ENCODE measurements at regions not wholly inside any gene's neighbourhood (a gene's known extent, or its start where the extent isn't known, plus 50 kb on each side); places are given as distances from the start of the nearest gene placed in this dataset.

GRCh38 chr7:12814828-12815227 lies 127.4 kb downstream of the ARL4A start:
- Histone ChIP-seq H3K36me3 (no peaks in the 10 kb centered on the region), H3K27me3 (no peaks in the 10 kb centered on the region), H3K9me3 (no peaks in the 10 kb centered on the region), H3K4me1 (no peaks in the 10 kb centered on the region), H3K4me3 (no peak overlapping the region), H3K27ac (no peak overlapping the region)
- intact Hi-C loops (cut with DNase I), result no loop called here
- no peak for DNase-seq
- no peak for TF ChIP-seq EP300 (IDR thresholded peaks at IDR 0.05)
- no peak for TF ChIP-seq POLR2A (IDR thresholded peaks at IDR 0.05)
- no peak for TF ChIP-seq POLR2AphosphoS5 (IDR thresholded peaks at IDR 0.05)

- no peak for DNase-seq
- Histone ChIP-seq H3K9me3 (no peaks in the 10 kb centered on the region), H3K36me3 (no peaks in the 10 kb centered on the region), H3K4me3 (no peak overlapping the region), H3K27ac (no peak overlapping the region), H3K27me3 (no peaks in the 10 kb centered on the region), H3K4me1 (no peaks in the 10 kb centered on the region)
- TF ChIP-seq POLR2A (IDR thresholded peaks at IDR 0.05) (no peak), EP300 (IDR thresholded peaks at IDR 0.05) (no peak), CTCF (IDR thresholded peaks at IDR 0.05) (no peak), POLR2AphosphoS5 (IDR thresholded peaks at IDR 0.05) (no peak)
- intact Hi-C loops (cut with DNase I), result no loop called here
- 89 to 90% methylated on average over 4 of the region's 4 CpGs for WGBS, 2 donors
These were observed 128.0 kb downstream of the ARL4A start for GRCh38 chr7:12815426-12815825.

- Histone ChIP-seq H3K4me1 (no peaks in the 10 kb centered on the region), H3K36me3 (no peaks in the 10 kb centered on the region), H3K27me3 (no peaks in the 10 kb centered on the region), H3K4me3 (no peak overlapping the region), H3K9me3 (no peaks in the 10 kb centered on the region), H3K27ac (no peak overlapping the region)
- intact Hi-C loops (cut with DNase I), result no loop called here
- no peak for DNase-seq
- TF ChIP-seq EP300 (IDR thresholded peaks at IDR 0.05), result no peak
- TF ChIP-seq POLR2A (IDR thresholded peaks at IDR 0.05), result no peak
- no peak for TF ChIP-seq POLR2AphosphoS5 (IDR thresholded peaks at IDR 0.05)
These were observed 128.4 kb downstream of the ARL4A start for GRCh38 chr7:12815871-12816270.

- Histone ChIP-seq H3K27me3 (no peaks in the 10 kb centered on the region), H3K9me3 (no peaks in the 10 kb centered on the region), H3K36me3 (no peaks in the 10 kb centered on the region), H3K4me1 (no peaks in the 10 kb centered on the region), H3K27ac (no peak overlapping the region), H3K4me3 (no peak overlapping the region)
- DNase-seq, result no peak
- WGBS, 2 donors, result 62 to 76% methylated on average over 3 of the region's 3 CpGs
- intact Hi-C loops (cut with DNase I), result no loop called here
- TF ChIP-seq EP300 (IDR thresholded peaks at IDR 0.05) (no peak), CTCF (IDR thresholded peaks at IDR 0.05) (no peak), POLR2A (IDR thresholded peaks at IDR 0.05) (no peak), POLR2AphosphoS5 (IDR thresholded peaks at IDR 0.05) (no peak)
These were observed 133.3 kb downstream of the ARL4A start for GRCh38 chr7:12820777-12821176.

- H3K27me3 ChIP-seq, result no peaks in the 10 kb centered on the region
- no peaks in the 10 kb centered on the region for H3K36me3 ChIP-seq
- 52 to 62% methylated on average over 2 of the region's 2 CpGs for WGBS, 2 donors
- no peaks in the 10 kb centered on the region for H3K9me3 ChIP-seq
- no peak overlapping the region for H3K27ac ChIP-seq
- intact Hi-C loops (cut with DNase I), result no loop called here
- H3K4me1 ChIP-seq, result no peaks in the 10 kb centered on the region
- TF ChIP-seq POLR2AphosphoS5 (IDR thresholded peaks at IDR 0.05), result no peak
- TF ChIP-seq CTCF (IDR thresholded peaks at IDR 0.05), result no peak
- no peak for TF ChIP-seq EP300 (IDR thresholded peaks at IDR 0.05)
- no peak for TF ChIP-seq POLR2A (IDR thresholded peaks at IDR 0.05)
- H3K4me3 ChIP-seq, result no peak overlapping the region
- DNase-seq, result no peak
These were observed 134.3 kb downstream of the ARL4A start for GRCh38 chr7:12821746-12822145.

- 68 to 80% methylated on average over 1 of the region's 1 CpG for WGBS, 2 donors
- no peak for DNase-seq
- TF ChIP-seq POLR2A (IDR thresholded peaks at IDR 0.05) (no peak), POLR2AphosphoS5 (IDR thresholded peaks at IDR 0.05) (no peak), EP300 (IDR thresholded peaks at IDR 0.05) (no peak), CTCF (IDR thresholded peaks at IDR 0.05) (no peak)
- intact Hi-C loops (cut with DNase I), result no loop called here
- H3K36me3 ChIP-seq, result no peaks in the 10 kb centered on the region
- no peak overlapping the region for H3K27ac ChIP-seq
- no peak overlapping the region for H3K4me3 ChIP-seq
- no peaks in the 10 kb centered on the region for H3K9me3 ChIP-seq
- no peaks in the 10 kb centered on the region for H3K4me1 ChIP-seq
- no peaks in the 10 kb centered on the region for H3K27me3 ChIP-seq
These were observed 138.6 kb downstream of the ARL4A start for GRCh38 chr7:12826079-12826478.

Measured in sigmoid colon (tissue), 6 donors.